Upper lobe of left lung (tissue), 6 donors: ENCODE measurements at regions not wholly inside any gene's neighbourhood (a gene's known extent, or its start where the extent isn't known, plus 50 kb on each side); places are given as distances from the start of the nearest gene placed in this dataset.
"Not testable (repeated sequence)": the region's sequence is repeated elsewhere in the genome, so short reads cannot be mapped to it uniquely, and the experiment has no call there.

ENCODE experiments used
- ATAC-seq, 2 donors: fragments of 200-7000 bp; cut with Tn5 transposase; one replicate each; pipeline ENCODE4 v1.9.1; 2022; ENCODE audit warnings: mild to moderate bottlenecking in 2 of 2, moderate library complexity in 2 of 2; ENCODE audit not compliant: low FRiP score in 2 of 2
- DNase-seq, 2 donors: peaks; one replicate each; pipeline ENCODE4 v3.0.0-alpha.2; 2019 to 2020
- H3K27ac ChIP-seq, 4 donors: fragments of 200-600 bp; sonication (generic); one replicate each; pipeline ENCODE4 v1.5.1; 2016 to 2019
- H3K27me3 ChIP-seq, 4 donors: fragments of 200-600 bp; sonication (generic); one replicate each; pipeline ENCODE4 v1.5.1; 2017 to 2019
- H3K36me3 ChIP-seq, 4 donors: fragments of 200-600 bp; sonication (generic); one replicate each; pipeline ENCODE4 v1.5.1; 2016 to 2019
- H3K4me1 ChIP-seq, 4 donors: fragments of 200-600 bp; sonication (generic); one replicate each; pipeline ENCODE4 v1.5.1; 2018 to 2019
- H3K4me3 ChIP-seq, 4 donors: fragments of 200-600 bp; sonication (generic); one replicate each; pipeline ENCODE4 v1.5.1; 2017 to 2019; ENCODE audit warnings: mild to moderate bottlenecking in 2 of 4, moderate library complexity in 1 of 4
- H3K9me3 ChIP-seq, 4 donors: fragments of 200-600 bp; sonication (generic); one replicate each; pipeline ENCODE4 v1.5.1; 2018 to 2019
- CTCF ChIP-seq, 6 experiments: fragments of 450-650 bp in 4 of 6; fragments of 200-600 bp in 2 of 6; sonication (generic) in 2 of 6; IDR thresholded peaks; one replicate each; pipeline ENCODE4 v1.5.1; 2016 to 2019; ENCODE audit warnings: antibody characterized with exemption in 6 of 6
- EP300 ChIP-seq, 4 donors: sonication (generic); formaldehyde crosslinking; IDR thresholded peaks; one replicate each; pipeline ENCODE4 v1.5.1; 2017; ENCODE audit warnings: antibody characterized with exemption in 4 of 4, control low read depth in 2 of 4
- POLR2A ChIP-seq, 4 donors: fragments of 450-650 bp; IDR thresholded peaks; one replicate each; pipeline ENCODE4 v1.5.1; 2016 to 2017; ENCODE audit warnings: antibody characterized with exemption in 4 of 4, mild to moderate bottlenecking in 2 of 4
- POLR2AphosphoS5 ChIP-seq, 2 donors: sonication (generic); formaldehyde crosslinking; IDR thresholded peaks; one replicate each; pipeline ENCODE4 v1.5.1; 2017; ENCODE audit warnings: antibody characterized with exemption in 2 of 2
- WGBS, 2 donors: methylation state at CpG; one replicate each; pipeline ENCODE4 v1.1.5; 2017 to 2018; 5-methylcytosine and 5-hydroxymethylcytosine counted together
- donor health status: DM: no; HTN: no; CAD: no; lungs with moderate emphysema.
- donor health status: DM: no; HTN: yes; CAD: no; lungs with severe emphysema.

GRCh38 chr12:11986165-11986564, 84.6 kb upstream of the BCL2L14 start:
- no peak overlapping the region for H3K27ac ChIP-seq
- no peaks in the 10 kb centered on the region for H3K36me3 ChIP-seq
- no peak for ATAC-seq
- WGBS, 2 donors = 79 to 87% methylated on average over 5 of the region's 5 CpGs
- no peaks in the 10 kb centered on the region for H3K9me3 ChIP-seq
- no peak for DNase-seq
- no peak overlapping the region for H3K4me3 ChIP-seq
- no peaks in the 10 kb centered on the region for H3K27me3 ChIP-seq
- H3K4me1 ChIP-seq = no peaks in the 10 kb centered on the region
- TF ChIP-seq POLR2AphosphoS5 (IDR thresholded peaks at IDR 0.05) (no peak), CTCF (IDR thresholded peaks at IDR 0.05) (no peak), EP300 (IDR thresholded peaks at IDR 0.05) (no peak), POLR2A (IDR thresholded peaks at IDR 0.05) (no peak)

GRCh38 chr12:11987901-11988300, 82.8 kb upstream of the BCL2L14 start:
- Histone ChIP-seq H3K4me3 (no peak overlapping the region), H3K27ac (no peak overlapping the region), H3K9me3 (no peaks in the 10 kb centered on the region), H3K36me3 (no peaks in the 10 kb centered on the region), H3K27me3 (no peaks in the 10 kb centered on the region), H3K4me1 (no peaks in the 10 kb centered on the region)
- ATAC-seq (no peak), DNase-seq (no peak)
- no peak for TF ChIP-seq POLR2AphosphoS5 (IDR thresholded peaks at IDR 0.05)
- TF ChIP-seq POLR2A (IDR thresholded peaks at IDR 0.05) = no peak
- no peak for TF ChIP-seq EP300 (IDR thresholded peaks at IDR 0.05)
- TF ChIP-seq CTCF (IDR thresholded peaks at IDR 0.05) = no peak
- 77 to 83% methylated on average over 4 of the region's 4 CpGs for WGBS, 2 donors

- no peaks in the 10 kb centered on the region for H3K9me3 ChIP-seq
- no peaks in the 10 kb centered on the region for H3K4me1 ChIP-seq
- DNase-seq (no peak), ATAC-seq (no peak)
- TF ChIP-seq POLR2AphosphoS5 (IDR thresholded peaks at IDR 0.05) (no peak), POLR2A (IDR thresholded peaks at IDR 0.05) (no peak), CTCF (IDR thresholded peaks at IDR 0.05) (no peak), EP300 (IDR thresholded peaks at IDR 0.05) (no peak)
- WGBS, 2 donors = 94 to 95% methylated on average over 4 of the region's 4 CpGs
- no peak overlapping the region for H3K27ac ChIP-seq
- H3K27me3 ChIP-seq = no peaks in the 10 kb centered on the region
- H3K36me3 ChIP-seq = no peaks in the 10 kb centered on the region
- H3K4me3 ChIP-seq = no peak overlapping the region
Observed at GRCh38 chr12:11991604-11992003, 79.1 kb upstream of the BCL2L14 start.

GRCh38 chr12:11992515-11992914, 78.2 kb upstream of the BCL2L14 start:
- no peak for ATAC-seq
- H3K36me3 ChIP-seq = no peaks in the 10 kb centered on the region
- no peaks in the 10 kb centered on the region for H3K9me3 ChIP-seq
- H3K27me3 ChIP-seq = no peaks in the 10 kb centered on the region
- no peak for TF ChIP-seq POLR2AphosphoS5 (IDR thresholded peaks at IDR 0.05)
- no peak for TF ChIP-seq CTCF (IDR thresholded peaks at IDR 0.05)
- TF ChIP-seq POLR2A (IDR thresholded peaks at IDR 0.05) = no peak
- no peak for TF ChIP-seq EP300 (IDR thresholded peaks at IDR 0.05)
- no peak overlapping the region for H3K27ac ChIP-seq
- no peaks in the 10 kb centered on the region for H3K4me1 ChIP-seq
- 86 to 97% methylated on average over 3 of the region's 3 CpGs for WGBS, 2 donors
- DNase-seq = no peak
- H3K4me3 ChIP-seq = no peak overlapping the region

GRCh38 chr12:11998307-11998943, 72.3 kb upstream of the BCL2L14 start:
- H3K4me3 ChIP-seq, DNase-seq, H3K27ac ChIP-seq, H3K4me1 ChIP-seq, H3K27me3 ChIP-seq, H3K9me3 ChIP-seq, ATAC-seq, H3K36me3 ChIP-seq: not testable (repeated sequence)
- 81 to 89% methylated on average over 7 of the region's 7 CpGs for WGBS, 2 donors
